SH-SY5Y (cell line): ENCODE measurements at regions not wholly inside any gene's neighbourhood (a gene's known extent, or its start where the extent isn't known, plus 50 kb on each side); places are given as distances from the start of the nearest gene placed in this dataset.

Experiments used
- GATA2 ChIP-seq: IDR thresholded peaks from 2 replicates; pipeline ENCODE4 v1.6.1; 2011; ENCODE audit warnings: mild to moderate bottlenecking, low read depth, low read length
- GATA3 ChIP-seq: IDR thresholded peaks from 2 replicates; pipeline ENCODE4 v1.6.1; 2011; ENCODE audit warnings: low read depth, mild to moderate bottlenecking, low read length, moderate library complexity

GRCh38 chr12:107359382-107359781 is 266.0 kb upstream of the CRY1 start:
- no peak for TF ChIP-seq GATA2
- no peak for TF ChIP-seq GATA3
